ENCODE measurements at regions not wholly inside any gene's neighbourhood (a gene's known extent, or its start where the extent isn't known, plus 50 kb on each side); places are given as distances from the start of the nearest gene placed in this dataset.

GRCh38 chr18:46366201-46366600, 262.0 kb downstream of the HAUS1 start:
- TF ChIP-seq CTCF (IDR thresholded peaks at IDR 0.05 in 4 of 5, conservative IDR thresholded peaks at IDR 0.05 in 1 of 5) (no peak), POLR2A (IDR thresholded peaks at IDR 0.05) (no peak)
